ENCODE measurements at regions not wholly inside any gene's neighbourhood (a gene's known extent, or its start where the extent isn't known, plus 50 kb on each side); places are given as distances from the start of the nearest gene placed in this dataset.

- no peaks in the 10 kb centered on the region for H3K36me3 ChIP-seq (replicated peaks)
- no peak for DNase-seq
- no peaks in the 10 kb centered on the region for H3K27me3 ChIP-seq (replicated peaks)
- peak; percentile 25 for TF ChIP-seq CTCF (IDR thresholded peaks at IDR 0.05; ENCODE audit: low read depth, low read length, missing control alignments)
- no peak overlapping the region for H3K27ac ChIP-seq
- in situ Hi-C loops (cut with HindIII; ENCODE audit: low pct_ligation_motif_present, low sequenced_read_pairs), result no loop called here
- no peak overlapping the region for H3K4me3 ChIP-seq (ENCODE audit: low read depth, low read length)
Observed at GRCh38 chr13:97753942-97754670, 199.4 kb upstream of the IPO5 start.

GRCh38 chr13:97757807-97758206 is 195.7 kb upstream of the IPO5 start:
- TF ChIP-seq CTCF (IDR thresholded peaks at IDR 0.05; ENCODE audit: low read depth, low read length, missing control alignments), result no peak
- H3K4me3 ChIP-seq (ENCODE audit: low read depth, low read length), result no peak overlapping the region
- no peak overlapping the region for H3K27ac ChIP-seq
- no peaks in the 10 kb centered on the region for H3K36me3 ChIP-seq (replicated peaks)
- H3K27me3 ChIP-seq (replicated peaks), result no peaks in the 10 kb centered on the region
- DNase-seq, result peak; percentile 53
- in situ Hi-C loops (cut with HindIII; ENCODE audit: low pct_ligation_motif_present, low sequenced_read_pairs), result no loop called here

- Histone ChIP-seq H3K36me3 (replicated peaks) (no peaks in the 10 kb centered on the region), H3K27ac (no peak overlapping the region), H3K27me3 (replicated peaks) (no peaks in the 10 kb centered on the region), H3K4me3 (ENCODE audit: low read depth, low read length) (no peak overlapping the region)
- no peak for TF ChIP-seq CTCF (IDR thresholded peaks at IDR 0.05; ENCODE audit: low read depth, low read length, missing control alignments)
- no peak for DNase-seq
- in situ Hi-C loops (cut with HindIII; ENCODE audit: low pct_ligation_motif_present, low sequenced_read_pairs), result no loop called here
Observed at GRCh38 chr13:97758317-97758716, 195.2 kb upstream of the IPO5 start.

- no peak for TF ChIP-seq CTCF (IDR thresholded peaks at IDR 0.05; ENCODE audit: low read depth, low read length, missing control alignments)
- Histone ChIP-seq H3K36me3 (replicated peaks) (no peaks in the 10 kb centered on the region), H3K27ac (no peak overlapping the region), H3K27me3 (replicated peaks) (no peaks in the 10 kb centered on the region), H3K4me3 (ENCODE audit: low read depth, low read length) (no peak overlapping the region)
- no peak for DNase-seq
- in situ Hi-C loops (cut with HindIII; ENCODE audit: low pct_ligation_motif_present, low sequenced_read_pairs), result no loop called here
Observed at GRCh38 chr13:97761796-97762540, 191.5 kb upstream of the IPO5 start.

- no peak for TF ChIP-seq CTCF (IDR thresholded peaks at IDR 0.05; ENCODE audit: low read depth, low read length, missing control alignments)
- no peaks in the 10 kb centered on the region for H3K36me3 ChIP-seq (replicated peaks)
- no peaks in the 10 kb centered on the region for H3K27me3 ChIP-seq (replicated peaks)
- no peak overlapping the region for H3K4me3 ChIP-seq (ENCODE audit: low read depth, low read length)
- in situ Hi-C loops (cut with HindIII; ENCODE audit: low pct_ligation_motif_present, low sequenced_read_pairs), result no loop called here
- no peak for DNase-seq
- H3K27ac ChIP-seq, result no peak overlapping the region
Observed at GRCh38 chr13:97766749-97767148, 186.7 kb upstream of the IPO5 start.

Measured in brain microvascular endothelial cell (primary cell).